HCT116 (cell line): ENCODE measurements at regions not wholly inside any gene's neighbourhood (a gene's known extent, or its start where the extent isn't known, plus 50 kb on each side); places are given as distances from the start of the nearest gene placed in this dataset.

Source experiments
- ATAC-seq: fragments of 200-7000 bp; cut with Tn5 transposase; 2 replicates; pipeline ENCODE4 v1.9.1; 2020; ENCODE audit warnings: mild to moderate bottlenecking, moderate library complexity
- BruUV-seq: library from RNA; stranded (reverse); fragments of 400-500 nt; replicated peaks from 2 replicates; lab custom pipeline; 2021; lab: Mats Ljungman, UMichigan
- CTCF ChIA-PET: fragments of 300-600 bp; sonication (Branson Sonifier 250); formaldehyde crosslinking; loops from one replicate; lab custom pipeline; 2021; ENCODE audit warnings: antibody characterized with exemption; lab: Charles Lee
- POLR2A ChIA-PET: fragments of 300-600, 350-600 bp; sonication (Branson Sonifier 250); formaldehyde crosslinking; loops from one replicate; lab custom pipeline; 2021; ENCODE audit warnings: antibody characterized with exemption; lab: Charles Lee
- RAD21 ChIA-PET, 2 experiments: fragments of 300-600 bp; sonication (Branson Sonifier 250); formaldehyde crosslinking; loops; one replicate each; lab custom pipeline; 2023; ENCODE audit warnings: low total read pairs in 2 of 2; ENCODE audit not compliant: uncharacterized antibody in 2 of 2, unreplicated experiment in 2 of 2, low non-redundant PET in 1 of 2; lab: Charles Lee
- DNase-seq: peaks from one replicate; pipeline ENCODE4 v3.0.0-alpha.2; 2010; ENCODE audit warnings: low read depth, low spot score
- H2AFZ ChIP-seq: fragments of 200-600 bp; shearing (Covaris generic), sonication (generic); 2 replicates; pipeline ENCODE4 v1.6.1; 2017; ENCODE audit warnings: low read depth, mixed run types, mixed read lengths, antibody characterized with exemption, low read length; ENCODE audit not compliant: poor library complexity, severe bottlenecking
- H3K27ac ChIP-seq: 2 replicates; pipeline ENCODE4 v1.5.1; 2012; ENCODE audit warnings: low read depth, low read length
- H3K27me3 ChIP-seq: fragments of 200-600 bp; sonication (generic); 2 replicates; pipeline ENCODE4 v1.6.1; 2016; ENCODE audit warnings: mixed run types, low read length, mixed read lengths; ENCODE audit not compliant: insufficient read depth
- H3K36me3 ChIP-seq, 2 experiments: fragments of 200-500 bp in 1 of 2; fragments of 200-600 bp in 1 of 2; sonication (Bioruptor generic) in 1 of 2; sonication (generic) in 1 of 2; 2 replicates each; pipeline versions ENCODE4 v1.5.1 to v1.6.1; 2014 to 2016; ENCODE audit warnings: low read length in 2 of 2, inconsistent platforms in 1 of 2, mixed read lengths in 1 of 2, mixed run types in 1 of 2; ENCODE audit not compliant: insufficient read depth in 2 of 2, control insufficient read depth in 1 of 2
- H3K4me1 ChIP-seq, 2 experiments: fragments of 200-600 bp in 1 of 2; sonication (generic) in 1 of 2; 2 replicates each; pipeline versions ENCODE4 v1.5.1 to v1.6.1; 2012 to 2017; ENCODE audit warnings: low read length in 2 of 2, inconsistent platforms in 1 of 2, mild to moderate bottlenecking in 1 of 2, mixed read lengths in 1 of 2, mixed run types in 1 of 2, moderate library complexity in 1 of 2; ENCODE audit not compliant: insufficient read depth in 2 of 2, control insufficient read depth in 1 of 2
- H3K4me2 ChIP-seq: fragments of 200-600 bp; sonication (generic); 2 replicates; pipeline ENCODE4 v1.6.1; 2017; ENCODE audit warnings: mixed run types, low read length, mixed read lengths
- H3K4me3 ChIP-seq, 2 experiments: fragments of 200-600 bp in 1 of 2; sonication (generic) in 1 of 2; replicated peaks in 1 of 2; 2 replicates each; pipeline ENCODE4 v1.5.1; 2011 to 2016; ENCODE audit warnings: low read length in 2 of 2, control low read depth in 1 of 2, low read depth in 1 of 2, mild to moderate bottlenecking in 1 of 2, mixed read lengths in 1 of 2, mixed run types in 1 of 2
- H3K79me2 ChIP-seq: fragments of 200-600 bp; sonication (generic); 2 replicates; pipeline ENCODE4 v1.6.1; 2017; ENCODE audit warnings: mild to moderate bottlenecking, mixed run types, low read length, moderate library complexity, mixed read lengths; ENCODE audit not compliant: insufficient read depth
- H3K9ac ChIP-seq: fragments of 200-600 bp; sonication (generic); 2 replicates; pipeline ENCODE4 v1.6.1; 2016; ENCODE audit warnings: low read length, mixed read lengths
- H3K9me2 ChIP-seq: fragments of 200-600 bp; sonication (generic), shearing (Covaris generic); 2 replicates; pipeline ENCODE4 v1.6.1; 2017; ENCODE audit warnings: mixed run types, mild to moderate bottlenecking, moderate library complexity; ENCODE audit not compliant: insufficient read depth
- H3K9me3 ChIP-seq, 2 experiments: fragments of 200-500 bp in 1 of 2; fragments of 200-600 bp in 1 of 2; sonication (Bioruptor generic) in 1 of 2; sonication (generic) in 1 of 2; 2 replicates each; pipeline ENCODE4 v1.6.1; 2014 to 2017; ENCODE audit warnings: low read length in 2 of 2, mixed read lengths in 2 of 2, inconsistent platforms in 1 of 2, low read depth in 1 of 2, mild to moderate bottlenecking in 1 of 2, mixed run types in 1 of 2, moderate library complexity in 1 of 2; ENCODE audit not compliant: control insufficient read depth in 1 of 2, insufficient read depth in 1 of 2
- H4K20me1 ChIP-seq: fragments of 200-600 bp; sonication (generic), shearing (Covaris generic); 2 replicates; pipeline ENCODE4 v1.6.1; 2017; ENCODE audit warnings: mixed run types, mild to moderate bottlenecking, moderate library complexity; ENCODE audit not compliant: insufficient read depth
- ATF3 ChIP-seq: IDR thresholded peaks from 2 replicates; pipeline ENCODE4 v1.6.1; 2012
- CBX3 ChIP-seq: IDR thresholded peaks from 2 replicates; pipeline ENCODE4 v1.6.1; 2012; ENCODE audit warnings: low read depth
- EGR1 ChIP-seq: IDR thresholded peaks from 2 replicates; pipeline ENCODE4 v1.6.1; 2012; ENCODE audit warnings: low read depth
- ELF1 ChIP-seq: IDR thresholded peaks from 2 replicates; pipeline ENCODE4 v1.6.1; 2012; ENCODE audit warnings: low read depth, borderline replicate concordance
- EZH2phosphoT487 ChIP-seq: fragments of 200-600 bp; IDR thresholded peaks from 2 replicates; pipeline ENCODE4 v1.6.1; 2018; ENCODE audit warnings: antibody characterized with exemption, borderline replicate concordance
- FOSL1 ChIP-seq: IDR thresholded peaks from 2 replicates; pipeline ENCODE4 v1.6.1; 2012; ENCODE audit warnings: low read depth
- JUND ChIP-seq: IDR thresholded peaks from 2 replicates; pipeline ENCODE4 v1.6.1; 2012
- POLR2A ChIP-seq: IDR thresholded peaks from 2 replicates; pipeline ENCODE4 v1.7.0; 2011; ENCODE audit warnings: borderline replicate concordance; ENCODE audit not compliant: insufficient read depth, insufficient read length; ENCODE audit errors: extremely low read depth
- REST ChIP-seq: IDR thresholded peaks from 2 replicates; pipeline ENCODE4 v1.6.1; 2012; ENCODE audit warnings: low read depth
- SIN3A ChIP-seq: IDR thresholded peaks from 2 replicates; pipeline ENCODE4 v1.6.1; 2012; ENCODE audit warnings: low read depth
- TCF7L2 ChIP-seq: IDR thresholded peaks from 2 replicates; pipeline ENCODE4 v1.7.0; 2011; ENCODE audit warnings: borderline replicate concordance, inconsistent platforms; ENCODE audit not compliant: insufficient read depth, insufficient read length; ENCODE audit errors: extremely low read depth
- ZNF274 ChIP-seq: fragments of 200-500 bp; sonication (Bioruptor generic); IDR thresholded peaks from 2 replicates; pipeline ENCODE4 v1.6.1; 2014; ENCODE audit warnings: mild to moderate bottlenecking, low read depth, low read length, inconsistent platforms
- intact Hi-C: fragments of 100-400 bp; cut with micrococcal nuclease; formaldehyde crosslinking; loops from 2 replicates; pipeline ENCODE4 v1.10.0; 2022
- TF ChIP-seq, protein P1 (sequence below): IDR thresholded peaks from 2 replicates; pipeline ENCODE4 v1.6.1; 2011; ENCODE audit warnings: mild to moderate bottlenecking, low read length, moderate library complexity; ENCODE audit not compliant: insufficient replicate concordance; ENCODE audit errors: extremely low read depth

GRCh38 chr12:90036637-90037036 is 328.0 kb upstream of the ATP2B1 start:
- intact Hi-C loops, result no loop called here
- H3K4me2 ChIP-seq, result peak overlapping the region; percentile 35; the same call in 1 of the 2 replicates
- no peak overlapping the region for H3K9ac ChIP-seq
- H3K9me2 ChIP-seq, result no peaks in the 10 kb centered on the region
- no peak for DNase-seq
- no peaks in the 10 kb centered on the region for H3K79me2 ChIP-seq
- peak; percentile 30 for TF ChIP-seq JUND
- TF ChIP-seq EZH2phosphoT487, result no peak
- TF ChIP-seq ELF1, result no peak
- no peak for TF ChIP-seq TCF7L2
- TF ChIP-seq EGR1, result peak; percentile 68
- no peak for TF ChIP-seq ATF3
- no peak for TF ChIP-seq CBX3
- TF ChIP-seq SIN3A, result no peak
- TF ChIP-seq FOSL1, result peak; percentile 40; the same call in 1 of the 2 replicates
- ChIA-PET POLR2A (no interaction called here), CTCF (no interaction called here), RAD21 (no interaction called here)
- no peaks in the 10 kb centered on the region for H4K20me1 ChIP-seq
- H2AFZ ChIP-seq, result no peak overlapping the region
- no peak overlapping the region for H3K27ac ChIP-seq
- peaks cover 0 to 10% of the 10 kb centered on the region in 2 experiments; a peak in 2 of 4 replicates for H3K4me1 ChIP-seq
- no TSS peak for BruUV-seq
- H3K27me3 ChIP-seq, result no peaks in the 10 kb centered on the region
- H3K36me3 ChIP-seq, result no peaks in the 10 kb centered on the region
- no peak for ATAC-seq
- H3K4me3 ChIP-seq, result no peak overlapping the region
- no peaks in the 10 kb centered on the region for H3K9me3 ChIP-seq

DNA sequence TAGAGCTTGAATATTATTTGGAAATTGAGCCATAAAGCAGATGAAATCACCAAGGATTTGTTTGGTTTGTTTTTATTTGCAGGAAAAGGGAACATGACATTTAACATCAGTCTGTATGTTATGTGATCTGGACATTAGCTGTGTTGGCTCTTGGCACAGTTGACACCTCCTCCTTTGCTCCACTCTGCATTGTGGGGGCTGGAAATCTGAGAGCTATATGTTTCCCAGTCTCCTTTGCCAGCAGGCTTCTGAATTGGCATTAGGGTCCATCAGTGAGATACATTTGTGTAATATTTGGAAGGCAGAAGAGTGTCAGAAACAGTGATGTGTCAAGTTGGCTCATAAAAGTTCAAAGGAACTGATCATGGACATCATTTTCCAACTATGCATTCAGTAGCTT is 322.1 kb upstream of the ATP2B1 start:
- ChIA-PET CTCF (interaction anchor here (0.8 kb wide), 1 partner anchor 910 kb away, joined by 3 read pairs; no protein-coding TSS in a partner anchor), RAD21 (no interaction called here), POLR2A (no interaction called here)
- ATAC-seq (no peak), DNase-seq (no peak)
- Histone ChIP-seq H3K36me3 (no peaks in the 10 kb centered on the region), H3K9me2 (no peaks in the 10 kb centered on the region), H3K79me2 (no peaks in the 10 kb centered on the region), H3K4me1 (no peaks in the 10 kb centered on the region), H3K9me3 (no peaks in the 10 kb centered on the region), H3K9ac (no peak overlapping the region), H3K27me3 (no peaks in the 10 kb centered on the region), H3K4me2 (no peak overlapping the region), H3K27ac (no peak overlapping the region), H2AFZ (no peak overlapping the region), H4K20me1 (no peaks in the 10 kb centered on the region), H3K4me3 (no peak overlapping the region)
- no TSS peak for BruUV-seq
- intact Hi-C loops, result no loop called here
- TF ChIP-seq EZH2phosphoT487, result no peak
- TF ChIP-seq REST, result no peak
- TF ChIP-seq POLR2A, result no peak
- no peak for TF ChIP-seq ATF3
- TF ChIP-seq, protein P1, sequence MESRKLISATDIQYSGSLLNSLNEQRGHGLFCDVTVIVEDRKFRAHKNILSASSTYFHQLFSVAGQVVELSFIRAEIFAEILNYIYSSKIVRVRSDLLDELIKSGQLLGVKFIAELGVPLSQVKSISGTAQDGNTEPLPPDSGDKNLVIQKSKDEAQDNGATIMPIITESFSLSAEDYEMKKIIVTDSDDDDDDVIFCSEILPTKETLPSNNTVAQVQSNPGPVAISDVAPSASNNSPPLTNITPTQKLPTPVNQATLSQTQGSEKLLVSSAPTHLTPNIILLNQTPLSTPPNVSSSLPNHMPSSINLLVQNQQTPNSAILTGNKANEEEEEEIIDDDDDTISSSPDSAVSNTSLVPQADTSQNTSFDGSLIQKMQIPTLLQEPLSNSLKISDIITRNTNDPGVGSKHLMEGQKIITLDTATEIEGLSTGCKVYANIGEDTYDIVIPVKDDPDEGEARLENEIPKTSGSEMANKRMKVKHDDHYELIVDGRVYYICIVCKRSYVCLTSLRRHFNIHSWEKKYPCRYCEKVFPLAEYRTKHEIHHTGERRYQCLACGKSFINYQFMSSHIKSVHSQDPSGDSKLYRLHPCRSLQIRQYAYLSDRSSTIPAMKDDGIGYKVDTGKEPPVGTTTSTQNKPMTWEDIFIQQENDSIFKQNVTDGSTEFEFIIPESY, result no peak
- no peak for TF ChIP-seq ZNF274
- TF ChIP-seq EGR1, result no peak
- no peak for TF ChIP-seq FOSL1
